Ramos (cell line): ENCODE measurements at regions not wholly inside any gene's neighbourhood (a gene's known extent, or its start where the extent isn't known, plus 50 kb on each side); places are given as distances from the start of the nearest gene placed in this dataset.
"Not testable (repeated sequence)": the region's sequence is repeated elsewhere in the genome, so short reads cannot be mapped to it uniquely, and the experiment has no call there.

ENCODE experiments used
- in situ Hi-C: fragments of 300-500 bp; cut with MboI; formaldehyde crosslinking; loops from one replicate; pipeline ENCODE4 v1.14.3; 2022; ENCODE audit warnings: low sequenced_read_pairs; ENCODE audit not compliant: unreplicated experiment

DNA sequence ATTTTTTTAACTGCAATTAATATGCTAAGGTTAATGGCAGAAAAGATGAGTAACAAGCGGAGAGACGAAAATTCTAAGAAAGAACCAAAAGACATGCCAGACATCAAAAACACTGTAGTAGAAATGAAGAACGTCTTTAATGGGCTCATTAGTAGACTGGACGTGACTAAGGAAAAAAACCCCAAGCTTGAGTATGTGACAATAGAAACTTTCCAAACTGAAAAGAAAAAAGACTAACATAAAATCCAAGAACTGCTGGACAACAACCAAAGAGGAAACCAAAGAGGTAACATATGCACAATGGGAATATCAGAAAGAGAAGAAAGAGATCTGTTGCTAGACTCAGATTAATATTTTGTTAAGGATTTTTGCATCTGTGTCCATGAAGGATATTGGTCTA, 94.6 kb upstream of the SETMAR start:
- in situ Hi-C loops, result no loop called here

DNA sequence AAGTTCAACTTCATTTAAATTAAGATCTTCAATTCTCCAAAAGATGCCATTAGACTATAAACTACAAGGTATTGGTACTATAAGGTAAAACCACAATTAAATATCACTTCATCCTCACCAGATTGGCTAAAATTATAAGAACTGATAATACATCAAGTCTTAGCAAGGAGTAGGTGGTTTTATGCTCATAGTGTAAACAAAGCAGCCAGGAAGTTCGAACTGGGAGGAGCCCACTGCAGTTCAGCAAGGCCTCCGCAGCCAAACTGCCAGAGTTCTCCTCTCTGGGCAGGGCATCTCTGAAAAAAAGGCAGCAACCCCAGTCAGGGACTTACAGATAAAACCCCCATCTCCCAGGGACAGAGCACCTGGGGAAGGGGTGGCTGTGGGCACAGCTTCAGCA, 91.6 kb upstream of the SETMAR start:
- in situ Hi-C loops, result no loop called here

DNA sequence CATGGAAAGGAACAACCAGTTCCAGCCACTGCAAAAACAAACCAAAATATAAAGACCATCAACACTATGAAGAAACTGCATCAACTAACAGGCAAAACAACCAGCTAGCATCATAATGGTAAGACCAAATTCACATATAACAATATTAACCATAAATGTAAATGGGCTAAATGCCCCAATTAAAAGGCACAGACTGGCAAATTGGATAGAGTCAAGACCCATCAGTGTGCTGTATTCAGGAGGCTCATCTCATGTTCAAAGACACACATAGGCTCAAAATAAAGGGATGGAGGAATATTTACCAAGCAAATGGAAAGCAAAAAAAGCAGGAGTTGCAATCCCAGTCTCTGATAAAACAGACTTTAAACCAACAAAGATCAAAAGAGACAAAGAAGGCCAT, 89.7 kb upstream of the SETMAR start:
- in situ Hi-C loops, result not testable (repeated sequence)

DNA sequence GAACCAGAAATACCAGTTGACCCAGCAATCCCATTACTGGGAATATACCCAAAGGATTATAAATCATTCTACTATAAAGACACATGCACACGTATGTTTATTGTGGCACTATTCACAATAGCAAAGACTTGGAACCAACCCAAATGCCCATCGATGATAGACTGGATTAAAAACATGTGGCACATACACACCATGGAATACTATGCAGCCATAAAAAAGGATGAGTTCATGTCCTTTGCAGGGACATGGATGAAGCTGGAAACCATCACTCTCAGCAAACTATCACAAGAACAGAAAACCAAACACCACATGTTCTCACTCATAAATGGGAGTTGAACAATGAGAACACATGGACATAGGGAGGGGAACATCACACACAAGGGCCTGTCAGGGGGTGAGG, 86.2 kb upstream of the SETMAR start:
- in situ Hi-C loops, result not testable (repeated sequence)

DNA sequence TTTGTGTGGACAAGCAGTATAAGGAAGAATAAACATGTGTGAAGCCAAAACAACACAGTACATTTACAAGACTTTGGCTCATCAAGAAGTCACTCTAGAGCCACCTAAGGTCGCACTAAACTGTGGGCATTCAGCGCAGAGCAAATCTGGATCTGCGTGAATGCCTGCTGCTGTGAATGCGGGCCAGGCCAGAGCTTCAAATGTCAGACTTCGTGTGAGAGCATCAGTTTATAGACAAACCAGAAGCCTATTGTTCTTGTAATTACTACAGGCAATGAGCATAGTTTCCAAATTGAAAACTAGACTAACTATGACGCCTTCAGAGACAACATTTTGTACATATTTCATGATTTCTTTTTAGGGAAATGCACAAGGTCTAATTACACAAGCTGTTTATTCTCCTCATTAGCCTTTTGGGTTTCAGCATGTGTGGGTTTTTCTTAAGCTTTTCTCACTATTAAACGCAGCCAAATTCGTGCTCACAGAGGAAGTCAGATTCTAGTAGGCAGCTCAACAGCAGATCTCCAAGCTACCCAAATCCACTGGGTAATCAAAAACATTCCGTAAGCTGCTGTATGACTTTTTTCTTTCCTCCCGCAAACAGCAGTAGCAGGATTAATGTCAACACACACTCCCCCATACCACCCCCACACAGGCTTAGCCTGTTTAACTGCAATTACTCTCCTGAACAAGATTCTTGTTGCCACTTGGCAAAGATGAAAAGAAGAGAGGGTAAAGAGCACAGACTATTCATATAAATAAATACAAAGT, 84.5 kb upstream of the SETMAR start:
- in situ Hi-C loops, result no loop called here

DNA sequence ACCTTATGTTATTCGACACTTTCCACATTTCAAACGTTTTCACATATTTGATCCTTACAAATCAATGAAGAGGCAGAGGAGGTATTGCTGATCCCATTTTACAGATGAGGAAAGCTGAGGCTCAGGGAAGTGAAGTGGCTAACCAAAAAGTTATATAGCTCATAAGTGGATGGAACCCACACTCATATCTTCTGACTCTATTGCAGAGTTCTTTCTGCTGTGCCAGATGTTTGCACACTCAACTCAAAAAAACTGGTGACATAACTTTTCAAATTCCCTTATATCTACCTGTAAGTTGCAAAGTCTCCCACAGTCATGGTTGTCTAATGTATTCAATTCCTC, 84.0 kb upstream of the SETMAR start:
- in situ Hi-C loops, result no loop called here

DNA sequence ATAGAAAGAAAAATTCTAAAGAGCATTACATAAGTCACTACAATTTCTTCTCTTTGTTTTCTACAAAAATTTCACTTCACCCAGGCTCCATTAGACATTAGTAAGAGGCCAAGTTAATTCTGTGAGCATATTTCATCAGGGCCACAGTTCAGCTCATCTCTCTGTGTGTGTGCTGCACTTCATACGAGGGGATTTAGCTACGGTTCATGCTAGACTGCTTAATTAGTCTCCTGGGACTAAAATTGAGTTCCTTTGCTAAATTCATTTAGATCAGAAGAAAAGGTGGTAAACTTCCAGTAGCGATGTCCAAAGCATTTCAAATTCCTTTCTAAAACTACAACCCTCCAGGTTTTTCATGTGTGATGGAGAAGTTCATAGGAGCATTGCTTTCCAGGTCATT, 83.1 kb upstream of the SETMAR start:
- in situ Hi-C loops, result no loop called here

DNA sequence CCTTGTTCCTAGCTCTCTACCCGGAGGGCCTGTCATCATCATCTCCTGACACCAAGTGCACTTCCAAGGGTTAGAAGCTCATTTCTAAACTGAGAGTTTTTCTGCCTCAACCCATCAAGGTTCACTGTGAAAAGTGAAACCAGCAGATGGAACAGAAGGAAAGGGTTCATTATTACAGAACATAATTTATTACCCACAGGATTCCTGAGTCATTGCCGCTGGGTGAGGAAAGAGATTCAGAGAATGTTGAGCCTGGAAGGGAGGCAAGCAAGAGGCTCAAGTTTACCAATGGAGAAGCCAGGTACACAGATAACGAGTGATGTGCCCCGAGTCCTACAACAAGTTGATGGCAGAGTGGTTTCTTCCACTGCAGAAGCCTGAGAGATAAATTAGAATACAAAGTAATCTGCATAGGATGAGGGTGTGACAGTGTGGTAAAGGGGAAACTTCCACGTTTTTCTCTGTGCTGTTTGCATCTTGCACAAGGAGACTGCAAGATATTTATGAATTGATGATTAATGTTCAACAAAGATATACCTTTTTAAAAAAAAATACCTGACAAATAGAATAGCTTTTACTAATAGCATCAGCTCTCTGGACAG, 80.5 kb upstream of the SETMAR start:
- in situ Hi-C loops, result no loop called here

DNA sequence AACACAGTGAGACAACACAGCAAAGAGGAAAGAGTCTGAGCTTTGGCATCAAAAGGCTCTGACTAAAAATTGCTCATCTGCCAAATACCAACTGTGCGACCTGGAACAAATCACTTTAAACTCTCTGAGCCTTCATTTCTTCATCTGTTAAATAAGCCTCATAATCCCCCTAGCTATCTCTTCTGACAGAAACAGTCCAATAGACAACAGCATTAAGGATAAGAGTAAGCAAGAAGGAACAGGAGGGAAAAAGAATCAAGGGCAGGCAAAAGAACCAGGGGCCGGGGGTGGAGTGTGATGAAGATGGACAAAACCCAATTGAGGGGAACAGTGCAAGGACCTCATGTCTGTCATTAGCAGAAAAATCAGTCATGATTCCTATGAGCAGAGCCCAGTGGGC, 79.4 kb upstream of the SETMAR start:
- in situ Hi-C loops, result no loop called here

DNA sequence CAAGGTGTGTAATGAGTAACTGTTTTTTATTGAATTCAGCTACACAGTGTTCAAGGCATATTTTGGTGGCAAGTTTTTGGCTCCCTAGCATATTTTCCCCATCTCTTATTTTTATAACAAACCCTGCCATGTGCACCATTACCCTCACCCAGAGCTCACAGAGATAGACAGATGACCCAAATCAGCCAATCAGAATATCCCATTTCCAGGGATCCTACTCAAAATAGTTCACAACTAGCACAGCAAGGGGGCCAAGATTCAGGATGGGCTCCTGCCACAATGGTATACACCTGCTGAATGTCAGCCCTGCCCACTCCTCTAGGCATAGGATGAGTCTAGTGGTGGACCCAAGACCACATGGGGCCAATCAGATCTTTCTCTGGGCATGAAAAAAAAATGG, 78.8 kb upstream of the SETMAR start:
- in situ Hi-C loops, result no loop called here

DNA sequence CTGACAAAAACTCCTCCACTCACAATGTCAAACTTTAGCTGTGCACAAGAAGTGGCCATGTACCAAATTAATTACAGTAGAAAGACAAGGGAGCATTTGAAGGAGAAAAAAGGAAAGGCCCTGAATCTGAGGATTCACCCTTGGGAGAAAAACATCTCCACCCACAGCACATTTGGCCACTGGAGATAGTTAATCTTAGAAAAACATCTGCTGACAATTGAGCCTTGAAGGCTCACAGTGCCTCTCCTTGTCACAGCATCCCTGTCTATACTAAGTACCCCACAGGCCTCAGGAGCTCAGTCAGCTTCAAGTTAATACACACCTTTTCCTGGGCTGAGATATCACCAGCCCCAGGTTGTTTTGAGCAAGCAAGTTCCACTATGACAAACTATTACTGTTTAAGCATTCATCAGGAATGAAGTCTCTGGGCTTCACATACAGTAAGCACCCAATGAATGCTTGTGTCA, 78.1 kb upstream of the SETMAR start:
- in situ Hi-C loops, result no loop called here

DNA sequence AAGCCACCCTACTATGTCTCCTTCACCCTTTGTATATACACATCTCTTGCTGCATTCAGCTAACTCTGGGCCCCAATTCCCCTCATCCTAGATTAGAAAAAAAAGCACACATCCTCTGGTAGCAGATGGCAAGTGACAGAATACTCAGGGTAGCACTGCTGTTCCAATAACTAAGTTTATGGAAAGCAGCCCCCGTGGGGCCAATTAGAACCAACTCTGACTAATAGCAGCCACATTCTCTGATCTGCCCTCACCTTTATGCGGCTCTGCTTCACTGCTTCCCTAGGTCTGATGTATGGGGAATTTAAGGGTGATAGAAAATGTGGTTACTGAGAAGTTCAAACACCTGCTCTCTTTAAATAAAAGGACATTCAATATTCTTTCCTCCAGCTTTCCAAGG, 74.9 kb upstream of the SETMAR start:
- in situ Hi-C loops, result no loop called here

DNA sequence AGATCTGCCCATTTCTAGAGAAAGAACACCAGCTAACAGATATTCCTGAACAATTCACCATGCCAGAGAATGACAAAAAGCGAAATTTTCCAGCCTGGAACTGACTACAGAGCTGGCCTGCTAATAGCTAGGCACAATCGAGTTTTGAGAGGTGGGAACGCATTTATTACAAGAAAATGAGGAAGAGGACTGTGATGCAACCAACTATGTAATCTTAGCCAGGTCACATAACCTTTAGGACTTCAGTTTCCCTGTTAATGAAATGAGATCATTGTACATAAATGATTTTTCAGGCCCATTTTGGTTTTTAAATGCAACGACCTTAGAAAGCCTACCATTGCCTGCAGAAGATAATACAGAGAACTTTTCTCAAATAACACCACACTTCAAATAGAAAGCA, 72.1 kb upstream of the SETMAR start:
- in situ Hi-C loops, result no loop called here

DNA sequence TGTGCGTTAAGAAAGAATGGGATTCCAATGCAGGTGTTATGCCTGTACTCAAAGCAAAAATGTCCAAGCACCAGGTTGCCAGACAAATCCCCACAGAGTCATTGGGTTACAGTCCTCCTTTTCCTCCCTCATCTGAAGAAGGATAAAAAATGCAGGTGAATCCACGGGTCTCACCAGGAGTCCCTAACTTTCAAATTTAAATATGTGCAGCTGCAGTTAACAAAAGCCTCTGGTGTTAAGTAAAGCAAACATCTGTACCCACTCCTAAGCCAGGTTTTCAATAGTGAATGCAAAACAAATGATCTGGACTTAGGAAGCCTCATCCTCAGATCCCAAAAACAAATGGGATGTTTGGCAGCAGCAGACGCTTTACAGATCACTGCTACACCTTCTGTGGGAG, 70.4 kb upstream of the SETMAR start:
- in situ Hi-C loops, result no loop called here

DNA sequence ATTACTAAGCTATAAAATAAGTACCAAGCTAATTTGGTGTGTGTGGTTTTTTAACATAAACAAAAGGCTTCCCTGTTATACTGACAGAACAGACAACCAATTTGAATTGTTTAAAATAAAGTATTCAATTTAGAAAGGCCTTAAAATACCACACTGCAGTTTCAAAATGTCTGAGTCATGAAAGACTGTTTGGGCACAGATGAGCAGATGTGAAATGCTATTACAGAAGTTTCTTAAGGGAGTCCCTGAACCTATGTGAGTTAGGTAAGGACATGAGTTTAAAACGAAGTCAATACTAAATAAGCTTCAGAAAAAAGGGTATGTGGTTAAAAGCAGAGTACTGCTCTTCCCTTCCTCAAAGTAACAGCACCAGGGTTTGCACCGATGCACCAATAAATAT, 69.7 kb upstream of the SETMAR start:
- in situ Hi-C loops, result no loop called here

DNA sequence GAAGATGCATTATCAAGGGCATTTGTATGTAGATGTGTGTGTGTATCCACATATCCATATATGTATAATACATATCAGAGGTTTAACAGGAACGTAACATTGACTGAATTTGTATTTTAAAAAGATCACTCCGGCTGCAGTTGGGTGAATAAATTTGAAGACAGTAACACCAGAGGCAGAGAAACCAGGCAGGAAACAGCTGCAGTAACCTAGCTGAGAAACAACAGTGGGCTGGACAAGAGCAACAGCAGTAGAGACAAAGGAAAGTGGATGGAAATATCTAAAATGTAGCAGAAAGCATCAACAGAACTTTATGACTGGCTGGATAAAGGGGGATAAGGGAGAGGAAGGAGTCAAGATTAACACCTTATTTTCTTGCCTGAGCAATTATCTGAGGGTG, 68.3 kb upstream of the SETMAR start:
- in situ Hi-C loops, result no loop called here

DNA sequence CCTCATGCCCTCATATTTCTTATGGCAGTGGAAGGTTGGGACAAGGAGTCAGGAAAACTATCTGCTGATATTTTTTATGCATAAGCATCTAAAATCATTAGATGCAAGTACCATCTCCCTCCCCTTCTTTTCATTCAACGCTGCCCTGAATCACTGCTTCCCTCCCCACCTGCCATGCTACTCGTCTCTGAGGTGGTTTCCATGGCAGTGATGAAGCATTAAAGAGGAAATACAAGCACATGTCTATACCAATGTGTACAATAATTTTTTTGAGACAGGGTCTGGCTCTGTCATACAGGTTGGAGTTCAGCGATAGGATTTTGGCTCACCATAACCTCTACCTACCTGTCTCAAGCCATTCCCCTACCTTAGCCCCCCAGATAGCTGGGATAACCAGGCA, 67.5 kb upstream of the SETMAR start:
- in situ Hi-C loops, result no loop called here

DNA sequence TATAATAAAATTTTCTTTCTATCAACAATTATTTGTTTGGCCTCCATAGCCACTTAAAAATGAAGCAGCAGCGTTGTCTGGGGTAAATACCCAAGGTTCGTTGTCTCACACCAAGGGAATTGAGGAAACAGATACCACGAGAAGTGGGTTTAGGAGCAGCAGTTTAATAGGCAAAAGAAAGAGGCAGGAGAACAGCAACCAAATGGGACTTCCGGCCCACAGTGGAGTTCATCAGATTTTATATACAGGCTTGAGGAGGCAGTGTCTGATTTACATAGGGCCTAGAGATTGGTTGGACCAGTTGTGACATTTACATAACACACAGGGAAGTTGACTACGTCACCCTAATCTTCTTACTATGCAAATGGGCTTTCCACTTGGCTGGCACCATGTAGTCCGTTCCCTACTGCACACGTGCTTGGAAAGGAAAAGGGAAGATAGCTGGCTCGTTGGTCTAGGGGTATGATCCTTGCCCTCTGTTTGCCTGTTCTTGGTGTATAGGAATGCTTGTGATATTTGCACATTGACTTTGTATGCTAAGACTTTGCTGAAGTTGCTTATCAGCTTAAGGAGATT, 61.5 kb upstream of the SETMAR start:
- in situ Hi-C loops, result no loop called here

DNA sequence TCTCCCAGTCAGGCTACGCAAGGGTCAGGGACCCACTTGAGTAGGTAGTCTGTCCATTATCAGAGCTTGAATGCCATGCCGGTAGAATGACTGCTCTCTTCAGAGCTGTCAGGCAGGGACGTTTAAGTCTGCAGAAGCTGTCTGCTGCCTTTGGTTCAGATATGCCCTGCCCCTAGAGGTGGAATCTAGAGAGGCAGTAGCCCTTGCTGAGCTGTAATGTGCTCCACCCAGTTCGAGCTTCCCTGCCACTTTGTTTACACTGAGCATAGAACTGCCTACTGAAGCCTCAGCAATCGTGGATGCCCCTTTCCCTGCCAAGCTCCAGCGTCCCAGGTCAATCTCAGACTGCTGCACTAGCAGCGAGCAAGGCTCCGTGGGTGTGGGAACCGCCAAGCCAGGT, 57.5 kb upstream of the SETMAR start:
- in situ Hi-C loops, result no loop called here

DNA sequence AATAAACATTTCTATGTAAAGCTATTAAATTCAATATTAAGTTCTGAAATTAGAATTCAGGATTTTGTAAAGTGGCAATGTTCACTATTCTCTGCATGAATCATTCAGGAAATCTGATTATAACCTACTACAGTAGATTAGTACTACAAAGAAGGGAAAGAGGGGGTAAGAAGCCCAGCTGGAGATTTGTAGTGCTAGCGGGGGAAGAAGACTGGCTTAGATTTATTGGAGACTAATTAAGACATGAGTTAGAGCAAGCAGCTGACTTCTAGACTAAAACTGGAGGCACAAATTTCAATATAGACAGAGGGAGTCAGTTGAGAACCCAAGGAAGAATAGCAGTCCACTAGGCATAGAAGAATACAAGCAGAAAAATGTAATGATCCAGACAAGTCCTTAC, 55.8 kb upstream of the SETMAR start:
- in situ Hi-C loops, result no loop called here

DNA sequence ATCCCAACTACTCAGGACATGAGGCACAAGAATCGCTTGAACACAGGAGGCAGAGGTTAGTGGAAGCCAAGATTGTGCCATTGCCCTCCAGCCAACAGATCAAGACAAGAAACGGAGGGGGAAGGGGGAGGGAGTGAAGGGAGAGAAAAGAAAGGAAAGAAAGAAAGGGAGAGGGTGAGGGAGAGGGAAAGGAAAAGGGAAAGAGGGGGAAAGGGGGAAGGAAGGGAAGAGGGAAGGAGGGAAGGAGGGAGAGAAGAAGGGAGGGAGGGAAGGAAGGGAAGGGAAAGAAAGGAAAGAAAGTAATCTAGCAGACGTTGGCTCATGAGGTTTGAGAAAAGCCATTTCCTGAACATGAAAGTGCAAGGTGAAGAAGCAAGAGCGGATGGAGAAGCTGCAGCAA, 53.1 kb upstream of the SETMAR start:
- in situ Hi-C loops, result no loop called here

DNA sequence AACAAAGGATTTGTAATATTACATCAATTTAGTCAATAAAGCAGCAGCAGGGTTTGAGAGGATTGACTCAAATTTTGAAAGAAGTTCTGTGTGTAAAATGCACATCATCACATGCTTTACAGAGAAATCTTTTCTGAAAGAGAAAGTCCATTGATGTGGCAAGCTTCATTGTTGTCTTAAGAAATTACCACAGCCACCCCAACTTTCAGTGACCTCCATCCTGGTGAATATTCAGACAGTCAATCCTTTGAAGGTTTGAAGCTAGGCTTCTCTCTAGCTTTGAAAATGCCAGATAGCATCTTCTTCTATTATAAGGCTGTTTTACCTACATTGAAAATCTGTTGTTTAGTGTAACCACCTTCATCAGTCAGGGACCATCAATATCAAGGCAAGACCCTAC, 51.8 kb upstream of the SETMAR start:
- in situ Hi-C loops, result no loop called here
